GM21381 (cell line): ENCODE measurements at regions not wholly inside any gene's neighbourhood (a gene's known extent, or its start where the extent isn't known, plus 50 kb on each side); places are given as distances from the start of the nearest gene placed in this dataset.
"Not testable (repeated sequence)": the region's sequence is repeated elsewhere in the genome, so short reads cannot be mapped to it uniquely, and the experiment has no call there.

Experiments
- ATAC-seq: cut with Tn5 transposase; IDR thresholded peaks from one replicate; pipeline ENCODE4 v1.9.1; 2021; ENCODE audit warnings: mild to moderate bottlenecking, moderate library complexity; ENCODE audit not compliant: unreplicated experiment

DNA sequence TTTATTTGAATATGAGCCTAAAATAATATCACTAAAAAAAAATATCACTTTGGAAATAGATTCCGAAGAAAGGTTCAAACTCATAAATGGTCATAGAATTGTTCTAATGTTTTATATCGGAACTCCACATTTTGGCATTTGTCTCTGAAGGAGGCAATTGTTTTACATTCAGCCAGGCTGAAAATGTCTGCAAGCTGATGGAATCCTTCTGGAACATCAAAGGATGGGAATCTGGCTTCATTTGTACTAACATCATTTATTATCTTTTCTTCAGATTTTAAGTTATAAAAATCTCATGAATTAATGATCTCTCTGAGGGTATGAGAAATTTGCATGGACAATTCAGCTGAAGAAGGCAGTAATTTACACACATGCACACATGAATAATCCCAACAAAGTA, 251.4 kb upstream of the RGMA start:
- no peak for ATAC-seq

DNA sequence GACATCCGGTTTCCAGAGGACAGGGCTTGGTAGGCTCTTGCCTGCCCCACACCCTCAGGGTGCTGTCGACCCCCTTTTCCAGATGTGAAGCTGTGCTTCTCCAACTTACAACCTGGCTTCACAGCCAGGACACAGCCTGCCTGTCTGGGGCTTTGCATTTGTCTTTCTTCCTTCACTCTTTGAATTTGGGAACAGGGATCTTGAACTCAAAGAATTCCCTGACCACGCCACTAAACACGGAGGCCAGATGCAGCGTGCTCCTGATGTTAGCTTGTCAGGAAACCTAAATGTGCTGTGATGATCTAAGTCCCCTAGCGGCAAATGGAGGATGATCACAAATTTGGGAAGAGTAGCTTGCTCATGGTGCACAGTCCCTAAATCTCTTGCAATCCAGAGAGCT, 244.8 kb upstream of the RGMA start:
- ATAC-seq, result no peak

DNA sequence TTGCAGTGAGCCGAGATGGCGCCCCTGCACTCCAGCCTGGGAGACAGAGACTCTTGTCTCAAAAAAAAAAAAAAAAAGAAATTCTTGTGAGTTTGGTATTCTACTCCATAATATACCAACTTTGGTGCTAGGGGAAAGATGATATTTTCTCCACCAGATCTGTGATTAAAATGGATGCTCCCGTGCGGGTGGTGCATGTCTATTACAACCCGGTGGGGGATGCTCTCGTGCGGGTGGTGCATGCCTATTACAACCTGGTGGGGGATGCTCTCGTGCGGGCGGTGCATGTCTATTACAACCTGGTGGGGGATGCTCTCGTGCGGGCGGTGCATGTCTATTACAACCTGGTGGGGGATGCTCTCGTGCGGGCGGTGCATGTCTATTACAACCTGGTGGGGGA, 244.1 kb upstream of the RGMA start:
- not testable (repeated sequence) for ATAC-seq

DNA sequence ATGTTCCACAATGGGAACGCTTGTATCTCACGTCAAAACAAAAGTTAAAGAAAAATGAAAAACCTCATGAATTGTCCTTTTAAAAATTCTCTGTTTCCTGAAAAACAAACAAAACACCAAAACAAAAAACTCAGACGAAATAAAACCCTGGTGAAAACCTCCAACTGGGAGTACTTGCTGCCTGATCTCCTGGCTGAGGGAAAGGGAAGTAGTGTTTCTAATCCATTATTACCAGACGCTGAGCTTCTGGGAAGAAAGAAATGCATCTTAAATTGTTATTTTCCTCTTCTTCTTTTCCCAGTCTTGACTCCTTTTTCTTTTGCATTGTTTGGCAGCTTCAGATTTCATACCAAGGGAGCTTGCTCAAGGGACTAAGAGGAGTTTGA, 243.2 kb upstream of the RGMA start:
- no peak for ATAC-seq

DNA sequence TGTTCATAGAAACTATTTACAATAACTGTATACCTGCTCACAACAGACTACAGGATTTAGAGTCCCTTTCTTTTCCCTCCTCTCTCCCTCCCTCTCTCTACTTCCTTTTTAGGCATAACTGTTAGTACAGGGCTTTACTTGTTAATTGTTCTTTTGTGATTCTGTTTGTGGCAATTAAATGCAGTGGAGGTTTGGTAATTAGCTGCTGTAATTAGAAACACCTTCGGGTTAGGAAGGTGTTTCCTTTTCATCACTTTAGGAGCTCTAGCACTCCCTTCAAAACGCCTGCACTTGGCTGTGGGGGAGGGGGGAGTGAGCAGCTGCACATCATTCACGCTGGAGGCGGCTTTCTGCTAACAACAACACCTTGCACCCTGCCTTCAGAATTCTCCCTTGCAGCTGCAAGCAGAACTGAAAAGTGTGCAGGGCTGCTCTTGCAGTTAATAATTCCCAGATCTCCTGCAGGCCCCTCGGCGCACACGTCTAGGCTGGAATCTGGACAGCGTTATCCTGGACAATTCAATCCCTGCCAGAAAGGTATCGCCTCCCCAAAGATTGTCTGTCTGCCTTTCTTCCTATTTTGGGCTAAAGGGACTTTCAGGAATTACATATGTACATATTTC, 242.6 kb upstream of the RGMA start:
- no peak for ATAC-seq

DNA sequence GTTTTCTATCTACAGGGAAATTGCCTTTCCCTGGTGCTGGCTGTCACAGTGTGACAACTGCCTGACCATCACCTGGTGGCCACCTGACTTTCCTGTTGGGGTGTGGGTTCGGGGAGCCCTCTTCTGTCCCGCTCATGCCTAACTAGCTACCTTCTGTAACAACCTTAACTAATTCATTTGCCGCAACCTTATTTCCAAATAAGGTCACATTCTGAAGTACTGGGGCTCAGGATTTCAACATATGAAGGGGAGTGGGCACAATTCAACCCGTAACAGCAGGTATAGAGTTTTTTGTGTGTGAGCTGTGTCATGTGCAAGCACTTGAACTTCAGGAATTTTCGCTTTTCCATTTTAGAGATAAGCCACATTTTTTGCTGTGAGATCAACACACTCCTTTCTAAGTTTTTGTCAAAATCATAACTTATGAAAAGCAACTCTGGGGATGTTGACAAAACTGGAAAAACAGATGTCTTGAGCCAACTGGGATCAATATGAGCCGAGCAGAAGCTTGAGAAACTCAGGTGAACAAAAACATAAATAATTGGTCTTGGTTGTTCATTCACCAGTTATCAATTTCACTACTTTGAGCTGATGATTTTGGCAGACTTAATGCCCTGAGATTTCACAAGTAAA, 242.0 kb upstream of the RGMA start:
- ATAC-seq, result no peak

DNA sequence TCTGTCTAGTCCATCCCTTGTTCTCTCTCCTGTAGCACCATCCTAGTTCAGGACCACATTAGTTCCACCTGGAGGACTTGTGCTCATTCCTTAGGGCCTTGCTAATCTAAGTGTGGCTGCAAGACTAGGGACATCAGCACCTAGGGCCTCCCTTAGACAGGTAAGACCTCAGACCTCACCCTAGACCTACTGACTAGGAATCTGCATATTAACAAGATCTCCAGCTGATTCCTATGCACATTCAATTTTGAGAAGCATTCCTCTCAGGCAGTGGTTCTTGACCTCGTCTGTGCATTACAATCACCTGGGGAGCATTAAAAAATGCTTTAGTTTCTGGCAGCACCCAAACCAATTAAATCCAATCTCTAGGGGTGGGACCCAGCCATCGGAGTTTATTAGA, 238.4 kb upstream of the RGMA start:
- no peak for ATAC-seq

DNA sequence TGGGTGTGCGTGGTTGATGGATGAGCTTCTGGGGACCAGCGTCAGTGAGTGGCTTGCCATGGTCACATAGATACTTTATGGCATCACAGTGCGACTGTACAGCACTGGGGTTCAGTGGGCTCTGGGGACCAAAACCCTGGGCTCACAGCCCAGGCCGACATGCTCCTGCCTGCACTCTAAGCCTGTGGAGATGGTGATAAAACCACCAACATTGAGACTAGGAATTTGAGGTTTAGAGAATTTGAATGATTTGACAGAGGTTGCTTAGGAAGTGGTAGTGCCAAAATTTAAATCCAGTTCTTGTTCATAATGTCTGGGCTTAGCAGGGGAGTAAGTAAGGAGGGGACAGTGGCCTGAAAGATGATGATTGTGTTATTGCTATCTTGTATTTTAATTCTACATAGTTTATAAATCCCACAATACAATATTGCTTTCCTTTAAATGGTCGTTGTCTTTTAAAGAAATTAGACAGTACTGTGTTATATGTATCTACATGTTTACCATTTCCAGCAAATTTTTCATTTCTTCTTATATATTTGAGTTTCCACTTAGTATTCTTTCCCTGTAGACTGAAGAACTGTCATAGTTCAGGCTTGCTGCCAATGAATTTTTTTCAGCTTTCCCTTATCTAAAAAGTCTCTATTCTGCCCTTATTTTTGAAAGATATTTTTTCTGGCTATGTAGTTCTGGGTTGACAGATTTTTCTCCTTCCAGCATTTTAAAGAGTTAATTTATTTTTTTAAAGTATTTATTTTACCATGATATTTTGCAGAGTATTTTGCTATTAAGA, 235.4 kb upstream of the RGMA start:
- no peak for ATAC-seq

DNA sequence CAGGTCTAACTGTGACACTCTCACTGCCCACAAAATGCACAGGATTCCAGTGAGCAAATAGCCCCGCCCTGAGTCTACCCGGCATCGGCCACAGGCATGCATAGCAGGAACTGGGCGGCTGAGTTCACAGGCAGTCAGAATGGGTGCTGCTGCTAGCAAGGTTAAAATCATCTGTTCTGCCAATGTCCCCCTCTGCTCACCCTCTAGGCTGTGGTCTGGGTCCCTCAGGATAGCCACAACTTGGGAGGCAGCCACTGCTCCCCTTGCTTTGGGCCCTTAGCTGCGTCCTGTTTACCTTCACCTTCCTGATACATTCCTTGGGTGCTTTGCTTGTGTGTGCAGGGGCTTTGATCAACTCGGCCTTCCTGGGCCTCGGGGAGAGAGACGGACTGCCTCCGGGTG, 232.9 kb upstream of the RGMA start:
- ATAC-seq, result no peak

DNA sequence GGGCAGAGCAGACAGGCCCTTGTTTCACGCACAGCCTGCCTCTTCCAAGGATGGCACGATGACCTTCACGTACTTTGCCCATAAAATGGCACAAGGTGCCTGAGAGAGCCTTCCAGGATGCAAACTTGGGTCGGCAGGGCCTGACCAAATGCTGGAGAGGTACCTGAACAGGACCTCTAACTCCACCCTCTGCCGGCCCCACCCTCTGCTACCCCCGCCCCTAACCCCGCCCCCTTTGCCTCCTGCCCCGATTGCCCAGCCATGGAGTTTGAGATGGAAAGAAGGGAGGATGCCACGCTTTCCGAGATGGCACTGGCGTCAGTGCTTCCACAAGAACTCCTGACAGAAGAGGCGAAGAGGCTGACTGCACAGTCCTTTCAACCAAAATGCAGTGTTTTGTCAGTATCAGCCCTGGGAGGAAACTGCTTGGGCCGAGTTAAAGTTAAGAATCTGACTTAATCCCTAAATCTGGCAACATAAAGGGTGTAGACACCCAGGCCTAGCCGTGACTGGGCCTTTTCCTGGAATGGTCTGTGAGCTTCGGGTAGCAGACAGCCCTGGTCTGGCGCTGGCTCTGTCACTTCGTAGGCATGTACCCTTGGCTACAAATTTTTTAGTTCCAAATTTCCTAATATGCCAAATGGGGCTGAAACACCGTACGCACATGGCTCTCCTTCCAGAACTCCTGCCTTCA, 230.3 kb upstream of the RGMA start:
- no peak for ATAC-seq

DNA sequence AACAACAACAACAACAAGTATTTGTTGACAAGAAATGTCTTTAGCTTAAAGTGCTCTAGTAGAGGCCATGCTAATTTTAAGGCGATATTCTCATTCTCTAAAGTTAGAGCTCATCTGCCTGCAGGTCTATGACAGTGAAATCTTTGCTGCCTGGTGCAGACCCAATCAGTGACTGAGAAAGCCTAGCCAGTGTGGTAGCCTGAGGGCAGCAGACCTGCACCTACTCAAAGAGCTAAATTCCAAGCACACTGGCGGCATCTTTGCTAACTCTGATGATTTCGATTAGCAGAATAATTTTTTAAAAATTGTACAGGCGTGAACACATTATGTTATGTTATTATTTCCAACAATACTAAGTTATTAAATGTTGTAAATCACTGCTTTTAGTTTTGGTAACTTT, 228.8 kb upstream of the RGMA start:
- ATAC-seq, result no peak

DNA sequence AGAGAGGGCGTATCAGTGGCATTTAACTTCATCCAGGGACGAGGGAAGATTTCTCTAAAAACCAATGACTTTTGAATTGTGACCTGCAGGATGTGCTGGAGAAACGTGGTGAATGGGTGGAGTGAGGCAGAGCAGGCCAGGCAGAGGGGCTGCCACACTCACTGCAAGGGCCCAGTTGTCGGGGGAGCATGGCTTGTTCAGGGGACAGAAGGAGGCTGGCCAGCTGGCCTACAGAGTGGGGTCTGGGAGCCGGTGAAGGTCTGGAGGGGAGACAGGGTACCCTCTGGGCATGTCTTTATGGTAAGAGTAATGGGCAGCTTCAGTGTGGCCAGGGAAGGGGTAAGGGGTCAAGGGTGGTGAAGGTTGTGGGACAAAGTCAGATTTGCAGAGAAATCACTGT, 225.2 kb upstream of the RGMA start:
- ATAC-seq, result no peak

DNA sequence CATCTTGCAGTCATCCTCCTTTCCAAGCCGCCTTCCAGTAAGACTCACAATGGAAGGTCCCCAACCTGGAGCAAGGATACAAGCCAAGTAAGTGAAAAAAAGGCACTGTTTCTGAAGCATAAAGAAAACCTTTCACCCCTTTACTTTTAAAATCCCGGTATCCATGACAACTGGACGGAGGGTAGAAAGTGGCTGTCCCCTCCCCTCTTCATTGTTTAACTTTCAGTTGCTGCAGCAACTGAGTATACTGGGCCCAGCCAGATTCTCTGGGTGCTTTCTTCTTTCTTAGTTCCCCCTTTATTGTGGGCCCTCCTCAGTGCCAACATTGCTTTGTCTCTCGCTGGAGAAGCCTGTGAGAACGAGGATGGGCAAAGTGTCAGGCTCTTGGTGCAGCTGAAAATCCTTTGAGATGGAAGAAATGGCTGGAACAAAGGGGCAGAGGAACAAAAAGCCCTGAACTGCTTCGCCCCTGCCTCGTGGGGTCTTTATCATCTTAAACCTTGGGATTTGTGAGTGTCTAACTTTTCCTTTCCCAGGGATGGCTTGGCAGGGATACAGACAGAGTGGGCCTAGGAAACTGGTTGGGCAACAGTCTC, 224.0 kb upstream of the RGMA start:
- no peak for ATAC-seq

DNA sequence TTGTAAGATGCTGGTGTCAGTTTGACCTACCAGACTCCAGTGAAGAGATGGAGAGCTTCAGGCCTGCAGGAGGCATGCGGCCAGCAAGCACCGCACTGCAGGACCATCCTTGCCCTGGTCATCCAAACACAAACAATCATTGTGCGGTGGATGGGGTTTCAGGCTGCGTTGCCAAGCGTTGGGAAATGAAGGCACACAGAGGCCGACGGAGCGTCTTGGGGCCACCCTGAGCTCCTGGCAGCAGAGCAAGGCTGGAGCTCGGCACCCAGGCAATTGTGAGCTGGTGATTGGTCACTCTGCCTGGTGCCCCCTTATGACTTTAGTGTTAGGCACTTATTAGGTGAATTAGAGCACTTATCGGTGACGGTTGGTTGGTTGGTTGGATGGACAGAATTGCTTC, 222.6 kb upstream of the RGMA start:
- no peak for ATAC-seq

DNA sequence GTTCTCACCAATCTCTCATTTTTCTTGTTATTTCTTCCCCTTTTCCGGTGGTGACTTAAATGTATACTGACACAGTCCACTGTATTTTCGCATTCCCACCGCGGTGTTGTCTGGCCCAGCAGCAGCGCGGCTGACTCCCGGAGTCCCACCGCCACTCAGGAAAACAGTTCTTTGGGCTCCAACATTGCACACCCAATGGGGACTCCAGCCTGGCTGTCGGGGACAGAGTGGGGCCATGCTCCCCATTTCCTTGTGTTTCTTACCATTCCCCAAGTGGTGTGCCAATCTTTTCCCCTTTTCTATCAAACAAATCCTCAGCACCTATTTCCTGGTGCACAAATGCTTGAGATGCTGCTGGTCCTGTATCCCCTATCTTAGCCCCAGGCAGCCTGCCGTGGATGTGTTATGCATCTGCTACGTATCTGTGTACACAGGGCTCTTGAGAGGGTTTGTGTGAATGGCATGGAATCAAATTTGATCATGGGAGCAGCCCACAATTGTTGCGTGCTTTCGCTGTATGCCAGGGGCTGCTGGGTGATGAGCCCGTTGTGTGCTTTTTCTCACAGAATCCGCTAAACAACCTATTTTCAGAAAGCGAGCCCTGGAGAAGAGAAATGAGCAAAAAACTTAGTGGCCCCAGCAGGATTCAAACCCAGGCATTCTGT, 219.1 kb upstream of the RGMA start:
- ATAC-seq, result no peak

DNA sequence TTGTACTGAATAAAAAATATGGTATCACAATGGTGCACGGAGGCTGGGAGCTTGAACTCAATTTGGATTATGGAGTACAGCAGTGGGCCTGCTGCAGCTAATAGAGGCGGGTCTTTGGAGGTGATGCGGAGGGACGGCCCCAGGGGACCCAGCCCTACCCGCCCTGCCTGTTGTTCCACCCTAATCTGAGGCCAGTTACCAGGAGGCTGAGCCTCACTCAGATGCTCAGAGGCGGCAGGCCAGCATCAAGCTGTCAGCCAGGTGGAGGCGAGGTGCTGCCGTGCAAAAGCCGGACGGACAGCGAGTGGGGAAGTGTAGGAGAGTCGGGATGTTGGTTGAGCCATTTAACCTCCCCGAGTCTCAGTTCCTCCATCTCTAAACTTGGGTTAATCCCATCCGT, 218.5 kb upstream of the RGMA start:
- ATAC-seq, result no peak

DNA sequence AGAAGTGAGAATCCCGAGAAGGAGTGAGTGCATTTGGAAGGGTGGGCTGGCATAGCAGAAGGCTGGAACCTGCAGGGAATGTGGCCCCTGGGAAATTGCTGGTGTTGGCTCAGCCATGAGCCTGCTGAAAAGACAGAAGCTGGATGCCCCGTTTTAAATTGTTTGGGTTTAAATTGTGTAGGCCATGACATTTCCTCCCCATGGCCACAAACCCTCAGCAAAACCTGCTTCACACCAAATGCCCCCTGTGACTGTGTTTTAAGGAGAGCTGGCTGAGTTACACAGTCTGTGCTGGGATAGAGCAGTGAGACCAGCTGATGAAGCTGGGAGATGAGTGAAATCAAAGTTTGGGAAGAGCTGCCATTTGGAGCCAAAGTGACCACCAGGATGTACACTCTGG, 216.3 kb upstream of the RGMA start:
- no peak for ATAC-seq

DNA sequence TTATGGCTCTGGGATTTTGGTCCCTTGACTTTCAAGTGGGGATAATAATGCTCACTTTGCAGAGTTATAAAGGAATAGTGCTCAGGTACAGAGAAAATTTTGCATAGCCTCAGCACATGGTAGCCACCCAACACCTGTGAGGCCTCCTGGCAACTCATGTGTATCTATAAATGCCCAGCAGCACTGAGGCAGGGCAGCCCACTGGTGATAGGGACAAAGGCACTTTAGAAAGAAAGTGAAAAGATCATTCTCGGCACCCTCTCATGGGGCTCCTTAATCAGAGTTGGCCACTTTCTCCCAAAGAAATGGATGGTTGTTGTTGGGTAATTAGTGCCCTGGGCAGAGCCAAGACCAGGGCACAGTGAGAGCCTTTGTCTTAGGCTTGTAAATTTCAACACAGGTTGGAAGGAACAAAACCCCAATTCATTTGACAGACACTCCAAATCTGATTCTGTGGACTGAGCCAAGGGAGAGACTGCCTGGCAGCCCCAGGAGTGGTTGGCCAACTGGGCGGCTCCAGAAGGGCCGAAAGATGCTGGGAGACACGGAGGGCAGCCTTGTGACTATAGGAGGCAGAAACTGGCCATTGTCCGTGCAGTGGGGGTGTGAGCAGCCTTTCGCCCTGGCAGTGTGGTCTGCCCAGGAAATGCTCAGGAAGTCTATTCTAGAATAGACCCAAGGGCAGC, 213.2 kb upstream of the RGMA start:
- no peak for ATAC-seq

DNA sequence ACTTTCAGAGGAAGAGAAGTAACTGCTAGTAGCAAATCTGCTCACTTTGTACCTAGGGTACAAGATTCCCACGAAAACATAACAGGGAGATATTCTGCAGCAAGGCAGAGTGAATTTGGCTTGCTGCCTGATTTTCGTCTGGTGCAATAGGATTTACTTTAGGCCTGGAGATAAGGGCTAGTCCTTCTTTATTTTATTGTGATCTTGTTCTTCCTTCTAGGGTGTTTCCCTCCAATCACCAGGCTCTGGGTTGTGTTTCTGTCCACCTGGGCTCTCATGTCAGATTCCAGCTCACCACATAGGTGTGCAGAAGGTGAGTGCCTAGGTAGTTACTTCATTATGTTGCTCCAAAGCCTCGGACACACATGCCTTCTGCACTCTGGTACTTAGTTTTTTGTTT, 211.8 kb upstream of the RGMA start:
- ATAC-seq, result no peak

DNA sequence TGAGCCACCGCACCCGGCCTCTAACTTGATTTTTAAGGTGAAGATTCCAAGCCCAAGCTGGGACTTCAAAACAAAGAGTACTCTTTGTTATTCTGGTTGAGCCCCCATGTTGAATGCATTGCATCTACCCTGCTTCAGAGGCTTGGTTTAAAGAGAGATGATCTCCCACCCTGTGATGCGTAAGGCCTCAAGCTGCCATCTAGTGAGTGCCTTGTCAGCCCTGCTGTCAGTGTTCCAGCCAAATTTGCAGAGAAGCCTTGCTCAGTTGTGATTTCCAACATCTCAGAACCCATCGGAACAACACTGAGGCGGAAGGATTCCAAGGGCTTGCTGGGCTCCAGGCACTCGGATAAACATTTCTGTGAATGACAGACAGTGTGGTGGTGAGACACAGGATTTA, 210.7 kb upstream of the RGMA start:
- no peak for ATAC-seq
